GM12892 (cell line): ENCODE measurements at regions not wholly inside any gene's neighbourhood (a gene's known extent, or its start where the extent isn't known, plus 50 kb on each side); places are given as distances from the start of the nearest gene placed in this dataset.

ENCODE experiments used
- POLR2A ChIP-seq: IDR thresholded peaks from 2 replicates; pipeline ENCODE4 v1.6.1; 2011; ENCODE audit warnings: low read depth, low read length, control low read depth
- POLR2AphosphoS5 ChIP-seq: IDR thresholded peaks from 2 replicates; pipeline ENCODE4 v1.6.1; 2011; ENCODE audit warnings: low read depth, low read length, control low read depth
- TAF1 ChIP-seq: IDR thresholded peaks from 2 replicates; pipeline ENCODE4 v1.6.1; 2011; ENCODE audit warnings: low read depth, mild to moderate bottlenecking, control low read depth, low read length, borderline replicate concordance

DNA sequence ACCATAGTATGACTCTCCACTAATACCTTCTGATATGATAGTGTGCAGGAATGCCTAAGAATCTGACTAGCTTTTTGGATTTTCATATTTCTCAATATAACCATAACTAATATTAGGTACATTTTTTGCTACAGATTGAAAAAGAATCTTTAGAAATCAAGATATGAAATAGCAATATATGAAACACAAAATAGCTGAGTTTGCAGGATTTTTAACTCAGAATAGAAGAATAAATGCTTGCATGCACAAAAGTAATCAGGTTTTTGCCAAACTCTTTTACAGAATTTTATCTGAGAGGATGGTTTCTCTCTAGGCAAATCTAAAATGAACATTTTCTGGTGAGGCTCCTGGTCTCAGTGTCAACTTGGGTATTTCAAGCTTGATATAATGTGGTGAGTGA is 402.6 kb downstream of the TMEM232 start:
- TF ChIP-seq POLR2AphosphoS5 (no peak), POLR2A (no peak), TAF1 (no peak)
